Ovary (tissue), 3 donors: ENCODE measurements at regions not wholly inside any gene's neighbourhood (a gene's known extent, or its start where the extent isn't known, plus 50 kb on each side); places are given as distances from the start of the nearest gene placed in this dataset.

Experiments used
- EP300 ChIP-seq: sonication (generic); formaldehyde crosslinking; IDR thresholded peaks from one replicate; pipeline ENCODE4 v1.6.1; 2017; ENCODE audit warnings: antibody characterized with exemption
- POLR2A ChIP-seq: fragments of 450-650 bp; IDR thresholded peaks from one replicate; pipeline ENCODE4 v1.6.1; 2017; ENCODE audit warnings: antibody characterized with exemption, mild to moderate bottlenecking, moderate library complexity
- TF ChIP-seq, protein P1 (sequence below), 3 donors: fragments of 450-650 bp in 2 of 3; fragments of 200-600 bp in 1 of 3; IDR thresholded peaks; one replicate each; pipeline versions ENCODE4 v1.5.1 to v1.8.0; 2016 to 2022; ENCODE audit warnings: antibody characterized with exemption in 3 of 3, mild to moderate bottlenecking in 1 of 3
- donor health status: DM: no; HTN: no; CAD: no.

DNA sequence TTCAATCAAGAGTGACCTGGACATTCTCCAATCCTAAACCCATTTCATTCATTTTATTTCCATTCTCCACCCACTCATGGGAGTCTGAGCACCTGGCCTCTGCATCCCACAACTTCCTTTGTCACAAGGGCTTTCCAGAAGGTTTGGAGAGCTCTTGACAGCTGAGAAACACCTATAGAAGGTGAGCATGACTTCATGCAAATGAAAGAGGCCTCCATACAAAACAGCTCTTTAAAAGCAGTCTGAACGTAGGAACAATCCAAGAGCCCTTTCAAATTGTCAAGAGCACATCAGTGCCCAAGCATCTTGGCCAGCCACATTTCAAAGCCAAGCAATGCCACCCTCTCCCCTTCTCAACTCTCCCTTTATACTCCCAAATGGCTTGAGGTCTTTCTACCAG lies 74.9 kb upstream of the RAP2C start:
- TF ChIP-seq, protein P1, sequence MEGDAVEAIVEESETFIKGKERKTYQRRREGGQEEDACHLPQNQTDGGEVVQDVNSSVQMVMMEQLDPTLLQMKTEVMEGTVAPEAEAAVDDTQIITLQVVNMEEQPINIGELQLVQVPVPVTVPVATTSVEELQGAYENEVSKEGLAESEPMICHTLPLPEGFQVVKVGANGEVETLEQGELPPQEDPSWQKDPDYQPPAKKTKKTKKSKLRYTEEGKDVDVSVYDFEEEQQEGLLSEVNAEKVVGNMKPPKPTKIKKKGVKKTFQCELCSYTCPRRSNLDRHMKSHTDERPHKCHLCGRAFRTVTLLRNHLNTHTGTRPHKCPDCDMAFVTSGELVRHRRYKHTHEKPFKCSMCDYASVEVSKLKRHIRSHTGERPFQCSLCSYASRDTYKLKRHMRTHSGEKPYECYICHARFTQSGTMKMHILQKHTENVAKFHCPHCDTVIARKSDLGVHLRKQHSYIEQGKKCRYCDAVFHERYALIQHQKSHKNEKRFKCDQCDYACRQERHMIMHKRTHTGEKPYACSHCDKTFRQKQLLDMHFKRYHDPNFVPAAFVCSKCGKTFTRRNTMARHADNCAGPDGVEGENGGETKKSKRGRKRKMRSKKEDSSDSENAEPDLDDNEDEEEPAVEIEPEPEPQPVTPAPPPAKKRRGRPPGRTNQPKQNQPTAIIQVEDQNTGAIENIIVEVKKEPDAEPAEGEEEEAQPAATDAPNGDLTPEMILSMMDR (IDR thresholded peaks at IDR 0.05) = no peak
- TF ChIP-seq POLR2A (no peak), EP300 (no peak)
